GM19438 (cell line): ENCODE measurements at regions not wholly inside any gene's neighbourhood (a gene's known extent, or its start where the extent isn't known, plus 50 kb on each side); places are given as distances from the start of the nearest gene placed in this dataset.
"Not testable (repeated sequence)": the region's sequence is repeated elsewhere in the genome, so short reads cannot be mapped to it uniquely, and the experiment has no call there.

Source experiments
- ATAC-seq: cut with Tn5 transposase; IDR thresholded peaks from one replicate; pipeline ENCODE4 v1.9.1; 2021; ENCODE audit warnings: low read depth; ENCODE audit not compliant: unreplicated experiment

GRCh38 chr2:193072647-193073046, 877.9 kb upstream of the TMEFF2 start:
- ATAC-seq = no peak

DNA sequence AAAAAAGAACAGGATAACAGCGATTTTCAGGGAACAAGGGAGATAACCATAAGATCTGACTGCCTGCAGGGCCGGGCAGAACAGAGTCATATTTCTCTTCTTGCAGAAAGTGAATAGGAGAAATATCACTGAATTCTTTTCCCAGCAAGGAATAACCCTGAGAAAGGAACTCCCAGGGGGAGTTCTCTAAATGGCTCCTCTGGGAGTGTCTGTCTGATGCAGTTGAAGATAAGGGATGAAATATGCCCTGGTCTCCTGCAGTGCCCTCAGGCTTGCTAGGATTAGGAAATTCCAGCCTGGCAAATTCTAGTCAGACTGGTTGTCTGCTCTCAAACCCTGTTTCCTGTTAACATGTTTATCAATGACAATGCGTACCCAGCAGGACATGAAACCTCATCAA, 830.8 kb upstream of the TMEFF2 start:
- ATAC-seq = not testable (repeated sequence)

- no peak for ATAC-seq
These were observed 830.1 kb upstream of the TMEFF2 start for GRCh38 chr2:193024791-193025190.

DNA sequence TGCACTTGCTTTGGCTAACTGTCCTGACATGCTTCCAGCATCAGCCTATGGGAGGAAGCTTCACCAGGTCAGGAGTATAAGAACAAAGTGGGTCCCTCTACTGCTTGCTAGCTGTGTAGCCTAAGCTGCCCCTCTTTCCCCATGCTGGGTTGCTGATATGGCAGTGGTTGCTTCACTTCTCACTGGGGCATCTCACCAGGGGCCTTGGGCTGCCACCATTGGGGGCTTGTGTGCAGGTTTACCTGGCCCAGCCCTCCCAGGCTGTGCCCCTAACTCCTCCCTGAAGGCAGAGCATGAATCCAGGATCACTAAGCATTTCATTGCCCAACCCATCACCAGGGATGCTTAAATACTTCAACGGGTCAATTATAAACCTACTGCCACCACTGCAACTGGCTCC, 817.1 kb upstream of the TMEFF2 start:
- ATAC-seq = no peak

DNA sequence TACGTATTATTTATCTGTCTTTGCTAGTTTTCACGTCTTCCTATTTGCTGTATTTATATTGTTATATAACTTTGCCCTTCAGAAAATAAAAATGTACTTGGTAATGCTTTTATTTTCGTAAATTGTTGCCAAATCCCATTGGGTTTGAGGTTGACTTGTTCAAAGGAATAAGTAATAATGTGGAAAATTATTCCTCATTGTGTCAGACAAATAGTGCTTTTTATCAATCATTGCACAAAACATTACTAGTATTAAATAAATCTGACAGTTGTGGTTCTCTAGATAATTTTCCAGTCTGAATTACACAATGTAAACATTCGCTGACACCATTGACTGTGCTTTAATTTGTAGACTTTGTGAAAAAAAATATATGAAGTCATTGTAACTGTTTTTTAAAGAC, 798.3 kb upstream of the TMEFF2 start:
- ATAC-seq = no peak

DNA sequence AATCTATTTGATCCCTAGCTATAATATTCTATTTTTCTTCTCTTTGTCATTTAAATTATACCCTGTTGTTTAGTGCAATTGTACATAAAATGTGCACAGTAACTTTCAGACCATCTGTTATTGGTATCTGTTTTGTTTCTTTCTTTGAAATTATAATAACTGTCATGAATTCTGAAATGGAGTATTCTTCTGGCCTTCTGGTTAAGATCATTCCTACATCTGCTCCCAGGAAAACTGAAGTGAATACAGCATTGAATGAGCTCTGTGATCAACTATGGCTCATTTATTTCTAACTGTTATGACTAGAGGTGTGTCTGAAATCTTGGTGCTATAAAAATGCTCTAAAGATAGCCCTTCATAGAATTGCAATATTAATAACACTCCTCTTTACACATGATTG, 788.4 kb upstream of the TMEFF2 start:
- no peak for ATAC-seq

- no peak for ATAC-seq
These were observed 783.7 kb upstream of the TMEFF2 start for GRCh38 chr2:192978395-192978794.

DNA sequence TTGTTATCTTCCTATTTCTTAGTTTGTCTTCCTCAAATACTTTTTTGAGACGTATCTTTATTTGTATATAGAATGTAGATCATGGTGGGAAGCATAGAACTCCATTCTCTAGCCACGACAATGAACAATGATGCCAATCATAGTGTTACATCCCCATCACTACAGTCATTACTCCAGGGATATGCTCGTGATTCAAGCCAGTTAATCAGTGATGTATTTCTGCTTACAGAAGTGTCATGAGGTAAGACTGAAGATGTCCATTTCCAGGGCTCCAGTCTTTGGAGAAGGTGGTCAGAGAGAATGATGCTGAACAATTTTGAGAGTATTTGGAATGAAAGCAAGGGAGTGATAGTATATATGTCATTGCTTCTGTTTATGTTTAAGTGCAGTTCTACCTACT, 777.2 kb upstream of the TMEFF2 start:
- no peak for ATAC-seq

GRCh38 chr2:192969055-192969454, 774.3 kb upstream of the TMEFF2 start:
- ATAC-seq = no peak

GRCh38 chr2:192960945-192961344, 766.2 kb upstream of the TMEFF2 start:
- no peak for ATAC-seq

DNA sequence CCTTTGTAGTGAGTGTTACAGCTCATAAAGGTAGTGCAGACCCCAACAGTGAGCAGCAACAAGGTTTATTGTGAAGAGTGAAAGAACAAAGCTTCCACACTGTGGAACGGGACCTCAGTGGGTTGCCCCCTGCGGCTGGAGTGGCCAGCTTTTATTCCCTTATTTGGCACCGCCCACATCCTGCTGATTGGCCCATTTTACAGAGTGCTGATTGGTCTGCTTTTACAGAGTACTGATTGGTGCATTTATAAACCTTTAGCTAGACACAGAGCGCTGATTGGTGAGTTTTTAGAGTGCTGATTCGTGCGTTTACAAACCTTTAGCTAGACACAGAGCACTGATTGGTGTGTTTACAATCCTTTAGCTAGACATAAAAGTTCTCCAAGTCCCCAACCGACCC, 763.9 kb upstream of the TMEFF2 start:
- not testable (repeated sequence) for ATAC-seq

GRCh38 chr2:192957425-192957824, 762.7 kb upstream of the TMEFF2 start:
- no peak for ATAC-seq

DNA sequence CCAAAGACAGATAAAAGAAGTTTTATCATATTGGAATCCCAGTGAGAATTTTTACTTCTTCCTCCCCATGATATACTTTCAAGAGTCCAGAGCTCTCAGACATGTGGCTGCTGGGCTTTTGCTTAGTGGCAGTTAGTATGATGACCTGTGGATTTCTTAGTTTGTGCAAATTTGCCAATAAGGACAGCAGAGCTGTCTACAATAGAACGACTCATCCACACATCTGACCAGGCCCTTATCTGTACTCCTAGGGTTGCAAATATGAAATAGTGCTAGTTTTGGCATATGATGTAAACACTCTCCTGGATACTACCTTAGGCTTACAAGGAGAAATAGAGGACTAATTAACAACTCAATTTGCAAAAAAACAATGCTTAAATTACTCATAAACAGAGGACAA, 758.4 kb upstream of the TMEFF2 start:
- ATAC-seq = no peak

- no peak for ATAC-seq
These were observed 757.5 kb upstream of the TMEFF2 start for GRCh38 chr2:192952245-192952644.

DNA sequence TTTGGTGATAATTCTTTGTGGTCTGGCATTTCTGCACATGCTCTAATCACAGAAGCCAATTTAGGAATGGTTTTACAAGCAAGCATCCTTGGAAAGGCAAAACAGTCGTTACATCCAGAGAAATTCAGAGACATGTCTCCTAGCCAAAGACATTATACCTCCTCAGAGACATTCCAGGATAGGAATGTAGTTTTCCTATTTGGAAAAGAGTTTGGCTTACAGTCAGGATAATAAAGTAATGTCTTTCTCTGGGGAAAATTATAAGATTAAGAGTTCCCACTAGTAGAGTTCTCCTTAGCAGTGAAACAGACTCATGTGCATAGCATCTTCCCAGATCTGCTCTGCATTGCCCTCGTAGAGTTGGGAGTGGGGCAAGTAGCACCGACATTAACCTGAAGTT, 753.6 kb upstream of the TMEFF2 start:
- ATAC-seq = no peak

GRCh38 chr2:192947352-192947751, 752.6 kb upstream of the TMEFF2 start:
- no peak for ATAC-seq

DNA sequence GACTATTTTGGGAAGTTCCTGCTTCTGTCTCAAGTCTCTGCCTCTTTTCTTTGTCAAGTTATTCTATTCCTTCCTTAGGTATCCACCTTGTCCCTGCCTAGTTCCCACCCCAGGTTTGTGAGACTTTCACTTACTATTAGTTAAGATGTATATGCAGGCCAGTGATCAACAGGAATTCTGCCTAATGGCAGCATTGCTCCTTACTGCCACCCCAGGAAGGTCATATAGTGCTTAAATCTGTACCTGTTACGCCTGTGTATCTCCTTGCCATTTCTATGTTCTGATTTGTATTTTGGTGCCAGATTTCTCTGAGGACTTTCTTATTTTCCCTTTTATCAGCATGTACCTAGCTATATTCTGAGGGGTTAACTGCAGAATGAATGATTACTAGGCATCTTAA, 746.0 kb upstream of the TMEFF2 start:
- no peak for ATAC-seq

DNA sequence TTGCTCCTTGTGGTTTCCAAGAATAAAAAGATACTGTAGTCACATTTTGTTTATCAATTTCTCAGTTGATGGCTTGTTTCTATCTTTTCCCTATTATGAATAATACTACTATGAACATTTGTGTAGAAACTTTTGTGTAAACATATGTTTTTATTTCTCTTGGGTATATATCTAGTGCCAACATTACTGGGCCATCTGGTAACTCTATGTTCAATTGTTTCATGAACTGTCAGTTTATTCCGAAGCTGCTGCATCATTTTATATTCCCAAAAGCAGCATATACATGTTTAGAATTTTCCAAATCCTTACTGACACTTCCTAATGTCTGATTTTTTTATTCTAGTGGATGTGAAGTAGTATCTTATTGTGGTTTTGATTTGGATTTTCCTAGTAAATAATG, 737.6 kb upstream of the TMEFF2 start:
- no peak for ATAC-seq

DNA sequence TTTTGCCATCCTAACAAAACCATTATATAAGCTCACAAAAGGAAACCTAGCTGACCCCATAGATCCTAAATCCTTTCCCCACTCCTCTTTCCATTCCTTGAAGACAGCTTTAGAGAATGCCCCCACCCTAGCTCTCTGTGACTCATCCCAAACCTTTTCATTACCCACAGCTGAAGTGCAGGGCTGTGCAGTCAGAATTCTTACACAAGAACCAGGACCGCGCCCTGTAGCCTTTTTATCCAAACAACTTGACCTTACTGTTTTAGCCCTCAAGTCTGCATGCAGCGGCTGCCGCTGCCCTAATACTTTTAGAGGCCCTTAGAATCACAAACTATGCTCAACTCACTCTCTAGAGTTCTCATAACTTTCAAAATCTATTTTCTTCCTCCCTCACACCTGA, 726.9 kb upstream of the TMEFF2 start:
- not testable (repeated sequence) for ATAC-seq

- ATAC-seq = no peak
These were observed 706.7 kb upstream of the TMEFF2 start for GRCh38 chr2:192901446-192901845.

DNA sequence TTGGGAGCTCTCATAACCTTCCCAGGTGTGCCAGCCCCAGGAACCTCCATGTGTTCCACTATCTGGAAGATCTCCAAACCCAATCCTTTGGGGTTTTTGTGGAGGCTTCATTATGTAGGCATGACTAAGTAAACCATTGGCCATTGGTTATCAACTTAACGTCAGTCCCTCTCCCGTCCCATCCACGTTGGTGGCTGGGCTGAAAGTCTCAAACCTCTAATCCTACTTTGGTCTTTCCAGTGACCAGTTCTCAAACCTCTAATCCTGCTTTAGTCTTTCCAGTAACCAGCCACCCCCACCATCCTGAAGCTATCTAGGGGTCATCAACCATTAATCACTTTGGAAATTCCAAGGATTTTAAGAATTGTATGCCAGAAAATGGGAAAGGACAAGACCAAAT, 704.7 kb upstream of the TMEFF2 start:
- no peak for ATAC-seq

DNA sequence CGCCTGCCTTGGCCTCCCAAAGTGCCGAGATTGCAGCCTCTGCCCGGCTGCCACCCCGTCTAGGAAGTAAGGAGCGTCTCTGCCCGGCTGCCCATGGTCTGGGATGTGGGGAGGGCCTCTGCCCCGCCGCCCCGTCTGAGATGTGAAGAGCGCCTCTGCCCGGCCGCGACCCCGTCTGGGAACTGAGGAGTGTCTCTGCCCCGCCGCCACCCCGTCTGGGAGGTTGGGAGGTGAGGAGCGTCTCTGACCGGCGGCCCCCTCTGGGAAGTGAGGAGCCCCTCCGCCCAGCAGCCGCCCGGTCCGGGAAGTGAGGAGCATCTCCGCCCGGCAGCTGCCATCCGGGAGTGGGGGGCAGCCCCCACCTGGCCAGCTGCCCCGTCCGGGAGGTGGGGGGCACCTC, 699.2 kb upstream of the TMEFF2 start:
- ATAC-seq = not testable (repeated sequence)

GRCh38 chr2:192888109-192888508, 693.4 kb upstream of the TMEFF2 start:
- ATAC-seq = no peak

DNA sequence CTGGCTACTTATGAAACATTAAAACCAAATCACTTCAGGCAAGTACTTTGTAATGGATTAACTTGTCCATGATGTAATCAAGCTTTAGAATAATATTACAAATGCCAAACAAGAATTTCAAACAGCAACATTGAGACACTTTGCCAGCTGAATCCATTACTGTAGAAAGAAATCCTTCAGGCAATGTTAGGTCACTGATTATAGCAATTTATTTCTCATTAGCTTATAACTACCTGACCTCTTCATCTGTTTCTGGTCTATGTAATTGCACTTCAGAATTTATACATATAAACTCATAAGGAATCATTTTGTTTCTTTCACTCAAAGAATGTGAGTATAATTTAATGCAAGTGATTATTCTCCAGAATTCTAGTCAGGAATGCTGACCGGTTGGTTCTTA, 692.6 kb upstream of the TMEFF2 start:
- no peak for ATAC-seq
